Neural progenitor cell (in vitro differentiated cells): ENCODE measurements at regions not wholly inside any gene's neighbourhood (a gene's known extent, or its start where the extent isn't known, plus 50 kb on each side); places are given as distances from the start of the nearest gene placed in this dataset.

Experiments used
- EZH2phosphoT487 ChIP-seq: fragments of 200-600 bp; sonication (generic); IDR thresholded peaks from 2 replicates; pipeline ENCODE4 v1.6.1; 2017; ENCODE audit warnings: antibody characterized with exemption
- TF ChIP-seq, protein P1 (sequence below): fragments of 200-600 bp; sonication (generic); IDR thresholded peaks from 2 replicates; pipeline ENCODE4 v1.5.1; 2017; ENCODE audit warnings: antibody characterized with exemption, mild to moderate bottlenecking

GRCh38 chr12:59386236-59386635, 209.6 kb upstream of the SLC16A7 start:
- no peak for TF ChIP-seq EZH2phosphoT487
- TF ChIP-seq, protein P1, sequence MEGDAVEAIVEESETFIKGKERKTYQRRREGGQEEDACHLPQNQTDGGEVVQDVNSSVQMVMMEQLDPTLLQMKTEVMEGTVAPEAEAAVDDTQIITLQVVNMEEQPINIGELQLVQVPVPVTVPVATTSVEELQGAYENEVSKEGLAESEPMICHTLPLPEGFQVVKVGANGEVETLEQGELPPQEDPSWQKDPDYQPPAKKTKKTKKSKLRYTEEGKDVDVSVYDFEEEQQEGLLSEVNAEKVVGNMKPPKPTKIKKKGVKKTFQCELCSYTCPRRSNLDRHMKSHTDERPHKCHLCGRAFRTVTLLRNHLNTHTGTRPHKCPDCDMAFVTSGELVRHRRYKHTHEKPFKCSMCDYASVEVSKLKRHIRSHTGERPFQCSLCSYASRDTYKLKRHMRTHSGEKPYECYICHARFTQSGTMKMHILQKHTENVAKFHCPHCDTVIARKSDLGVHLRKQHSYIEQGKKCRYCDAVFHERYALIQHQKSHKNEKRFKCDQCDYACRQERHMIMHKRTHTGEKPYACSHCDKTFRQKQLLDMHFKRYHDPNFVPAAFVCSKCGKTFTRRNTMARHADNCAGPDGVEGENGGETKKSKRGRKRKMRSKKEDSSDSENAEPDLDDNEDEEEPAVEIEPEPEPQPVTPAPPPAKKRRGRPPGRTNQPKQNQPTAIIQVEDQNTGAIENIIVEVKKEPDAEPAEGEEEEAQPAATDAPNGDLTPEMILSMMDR = no peak
